HG03039 (cell line): ENCODE measurements at regions not wholly inside any gene's neighbourhood (a gene's known extent, or its start where the extent isn't known, plus 50 kb on each side); places are given as distances from the start of the nearest gene placed in this dataset.

ENCODE experiments used
- ATAC-seq: cut with Tn5 transposase; IDR thresholded peaks from one replicate; pipeline ENCODE4 v1.9.1; 2021; ENCODE audit warnings: mild to moderate bottlenecking, moderate library complexity; ENCODE audit not compliant: unreplicated experiment

DNA sequence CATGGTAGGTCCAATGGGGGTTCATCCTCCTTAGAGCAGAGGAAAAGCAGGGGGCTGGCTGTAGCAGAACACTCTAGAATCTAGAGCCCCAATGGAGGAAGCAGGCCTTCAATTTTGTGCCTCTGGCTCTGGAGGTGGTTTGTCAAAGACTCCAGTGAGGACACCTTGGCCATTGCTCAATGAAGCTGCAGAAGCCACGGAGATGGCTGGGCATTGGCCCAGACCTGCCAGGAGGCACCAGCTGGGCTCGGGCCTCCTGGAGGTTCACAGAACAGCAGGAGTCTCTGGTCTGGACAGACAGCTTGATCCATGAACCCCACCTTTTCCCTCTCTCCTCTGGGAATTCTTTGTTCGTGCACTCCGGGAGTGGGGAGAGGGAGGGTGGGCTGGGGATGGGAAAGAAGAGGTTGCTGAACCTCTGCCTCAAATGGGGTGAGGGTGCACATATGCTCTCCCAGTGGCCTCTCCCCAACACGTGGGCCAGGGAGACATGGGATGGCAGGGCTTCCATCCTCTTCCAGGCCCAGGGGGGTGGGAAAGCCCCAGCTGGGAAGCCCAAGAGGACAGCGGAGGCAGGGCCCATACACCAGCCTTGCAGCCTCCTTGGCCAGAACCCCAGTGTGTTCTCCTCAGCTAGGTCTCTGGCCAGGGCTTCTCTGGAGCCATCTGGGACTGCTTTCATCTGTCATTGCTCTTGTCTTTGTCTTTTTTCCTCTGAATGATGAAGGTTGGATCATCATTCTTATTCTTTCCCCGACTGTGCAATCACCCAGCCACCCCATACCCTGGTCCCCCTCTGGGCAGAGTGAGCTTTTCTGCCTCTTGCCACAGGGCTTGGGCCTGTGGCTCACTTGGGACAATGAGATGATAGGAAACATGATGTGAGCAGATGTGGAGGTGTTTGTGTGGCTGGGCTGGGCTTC lies 1019.4 kb downstream of the BRD1 start:
- no peak for ATAC-seq

DNA sequence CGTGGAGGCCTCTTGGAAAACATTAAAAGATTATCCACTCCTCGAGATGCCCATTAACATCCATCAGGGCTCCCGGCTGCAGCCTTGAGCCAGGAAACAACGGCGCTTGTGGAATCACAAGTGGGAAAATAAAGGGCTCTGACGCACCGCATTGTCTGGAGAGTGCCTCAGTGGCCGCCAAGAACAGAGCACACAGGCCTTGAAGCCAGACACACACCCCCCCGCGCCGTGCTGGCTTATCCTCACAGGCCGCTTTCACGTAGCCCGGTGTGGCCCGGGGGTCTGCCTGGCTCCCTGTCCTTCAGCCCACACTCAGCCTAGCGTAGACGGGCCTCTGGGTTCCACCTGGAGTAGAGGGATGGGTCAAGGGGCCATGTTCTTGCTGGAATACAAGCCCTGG lies 1020.5 kb downstream of the BRD1 start:
- ATAC-seq: no peak

DNA sequence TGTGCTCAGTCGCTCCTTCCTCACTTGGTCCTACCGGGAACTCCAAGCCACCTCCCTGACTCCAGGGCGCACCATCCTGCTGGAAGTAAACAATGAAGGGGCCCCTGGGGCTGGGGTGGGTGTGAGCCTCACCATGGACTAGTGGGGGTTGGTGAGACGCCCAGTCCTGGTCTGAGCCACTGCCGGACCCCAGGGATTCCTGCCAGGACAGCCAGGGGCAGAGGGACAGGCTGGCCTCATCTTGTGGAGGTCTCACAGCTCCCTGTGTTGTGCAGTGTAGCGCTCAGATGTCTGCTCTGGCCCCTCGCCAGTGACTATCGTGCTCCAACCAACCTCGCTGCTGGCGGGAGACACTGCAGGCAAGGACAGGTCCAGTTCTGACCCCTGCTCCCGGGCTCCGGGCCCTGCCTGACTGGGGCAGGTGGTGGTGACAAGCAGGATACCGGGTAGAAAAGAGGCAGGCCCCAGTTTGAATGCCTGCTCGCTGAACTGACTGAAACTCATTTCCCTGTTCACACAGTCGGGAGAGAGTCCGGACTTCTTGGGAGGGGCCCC lies 1021.4 kb downstream of the BRD1 start:
- ATAC-seq: no peak

DNA sequence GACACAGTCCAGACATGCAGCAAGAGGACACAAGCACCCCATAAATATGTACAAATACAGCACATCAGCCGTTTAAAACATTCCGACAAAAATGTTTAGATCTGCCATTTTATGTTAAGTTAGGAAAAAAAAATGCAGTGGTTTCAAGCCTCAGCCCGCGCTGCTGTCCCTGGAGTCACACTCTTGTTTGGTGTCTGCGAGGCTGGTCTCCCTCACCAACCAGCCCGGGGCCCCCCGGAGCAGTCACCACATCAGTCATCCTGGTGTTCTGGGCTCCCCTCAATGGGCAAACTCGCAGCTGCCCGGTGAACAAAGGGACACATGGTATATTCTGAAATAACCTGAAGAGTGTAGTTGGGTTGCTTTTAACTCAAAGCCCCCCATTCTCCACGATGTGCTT lies 1022.2 kb downstream of the BRD1 start:
- ATAC-seq: no peak

DNA sequence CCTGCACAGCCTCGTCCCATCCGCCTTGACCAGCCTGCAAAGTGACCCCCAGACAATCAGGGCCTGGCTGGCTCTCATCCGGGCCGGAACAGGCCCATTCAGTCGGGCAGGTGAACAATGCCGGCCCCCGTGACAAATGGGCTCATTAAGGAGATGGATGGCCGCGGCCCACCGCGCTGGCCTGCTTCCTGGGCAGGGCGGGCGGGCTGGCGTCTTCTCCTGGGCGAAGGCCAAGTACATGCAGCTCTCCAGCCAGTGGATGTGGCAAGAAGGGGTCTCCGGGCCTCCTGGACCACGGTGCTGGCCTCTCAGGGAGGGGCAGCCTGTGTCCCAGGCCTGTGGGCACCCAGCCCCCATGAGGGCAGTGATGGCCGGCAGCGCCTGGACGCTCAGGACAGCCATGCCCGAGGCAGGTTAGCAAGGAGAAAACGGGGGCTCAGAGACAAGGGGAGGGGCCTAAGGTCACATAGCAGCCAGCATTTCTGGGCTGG lies 1022.8 kb downstream of the BRD1 start:
- no peak for ATAC-seq

DNA sequence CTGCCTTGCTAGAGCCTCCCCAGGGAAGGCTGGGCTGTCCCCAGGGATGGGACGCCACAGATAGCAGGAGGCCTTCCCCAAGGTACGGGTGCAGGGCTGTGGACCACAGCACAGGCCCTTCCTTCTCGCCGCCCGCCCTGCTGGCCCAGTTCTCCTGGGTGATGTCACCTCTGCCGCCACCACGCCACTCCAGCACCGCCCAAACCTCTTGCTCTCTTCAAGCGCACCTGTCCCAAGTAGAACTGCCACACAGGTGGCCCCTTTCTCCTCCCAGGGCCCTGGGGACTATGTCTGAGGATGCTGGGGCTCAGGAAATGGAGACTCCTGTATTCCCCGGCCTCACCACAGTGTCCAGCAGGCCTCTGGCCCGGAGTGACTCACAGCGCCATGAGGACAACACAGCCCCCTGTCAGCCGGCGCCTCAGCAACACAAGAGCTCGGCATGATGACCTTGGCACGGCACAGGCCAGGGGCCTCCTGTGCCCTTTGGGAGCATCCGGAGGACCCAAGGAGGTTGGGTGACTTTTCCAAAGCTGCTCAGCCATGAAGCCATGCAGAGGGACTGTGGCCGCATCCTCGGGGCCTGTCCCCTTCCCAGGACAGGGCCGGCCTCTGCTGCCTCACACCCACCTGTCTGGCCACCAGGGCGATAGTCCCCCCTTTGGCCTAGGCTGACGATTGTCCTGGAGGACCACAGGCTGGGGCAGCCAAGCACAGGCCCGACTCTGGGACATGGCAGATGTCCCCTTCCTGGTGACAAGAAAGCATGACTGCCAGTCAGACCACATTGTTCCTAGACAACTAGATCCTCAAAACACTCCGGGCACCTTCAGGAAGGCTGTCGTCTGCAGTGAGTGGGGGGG lies 1023.5 kb downstream of the BRD1 start:
- no peak for ATAC-seq

DNA sequence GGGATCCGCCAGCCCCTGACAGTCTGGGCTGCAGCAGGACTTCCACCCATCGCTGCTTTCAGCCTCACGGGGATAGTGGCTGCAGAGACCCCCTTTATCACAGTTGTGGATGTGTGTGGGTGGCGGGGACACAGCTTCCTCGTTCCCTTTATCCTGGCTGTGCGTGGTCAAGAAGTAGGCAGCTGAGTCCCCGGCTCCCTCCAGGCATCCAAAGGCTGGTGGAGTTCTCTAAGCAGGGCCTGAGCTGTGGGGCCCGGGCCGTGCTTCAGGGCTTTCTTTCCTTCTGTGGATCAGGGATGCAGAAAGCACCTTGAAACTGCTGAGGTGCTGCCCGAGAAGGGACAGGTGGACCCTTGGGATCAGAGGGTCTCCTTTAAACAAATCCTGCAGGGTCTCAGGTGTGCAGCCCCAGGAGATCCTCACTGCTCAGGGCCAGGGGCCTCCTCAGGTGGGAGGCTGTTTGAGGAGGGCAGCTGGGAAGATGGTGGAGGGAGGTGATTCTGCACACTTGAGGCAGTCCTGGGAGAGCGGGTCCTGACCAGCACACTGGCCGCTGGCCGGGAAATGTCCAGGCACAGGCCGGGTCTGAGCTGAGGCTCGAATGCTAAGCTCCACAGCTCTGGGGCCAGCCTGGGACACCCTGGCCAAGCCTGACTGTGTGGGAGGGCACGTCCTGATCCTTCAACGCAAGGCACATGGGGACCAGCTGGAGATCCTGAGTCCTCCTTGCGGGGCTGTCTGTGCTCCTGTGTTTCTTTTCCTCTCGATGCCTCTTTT lies 1024.3 kb downstream of the BRD1 start:
- no peak for ATAC-seq

DNA sequence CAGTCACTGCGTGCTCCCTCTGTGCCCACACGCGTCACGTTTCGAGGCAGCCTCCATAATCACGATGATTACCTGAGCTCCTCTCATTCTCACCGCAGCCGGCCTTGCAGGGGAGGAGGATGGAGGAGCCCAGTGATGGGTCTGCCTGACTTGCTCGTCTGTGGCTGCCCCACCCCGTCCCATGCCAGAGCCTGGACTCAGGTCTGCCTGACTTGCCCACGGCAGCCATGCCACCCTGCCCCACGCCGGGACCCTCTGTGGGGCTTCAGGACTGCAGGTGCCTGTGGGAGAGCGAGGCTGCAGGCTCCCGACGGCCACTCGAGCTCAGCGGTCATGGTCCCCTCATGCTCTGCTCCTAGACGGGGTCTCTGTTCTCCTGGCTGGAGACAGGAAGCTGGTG lies 1025.1 kb downstream of the BRD1 start:
- no peak for ATAC-seq

DNA sequence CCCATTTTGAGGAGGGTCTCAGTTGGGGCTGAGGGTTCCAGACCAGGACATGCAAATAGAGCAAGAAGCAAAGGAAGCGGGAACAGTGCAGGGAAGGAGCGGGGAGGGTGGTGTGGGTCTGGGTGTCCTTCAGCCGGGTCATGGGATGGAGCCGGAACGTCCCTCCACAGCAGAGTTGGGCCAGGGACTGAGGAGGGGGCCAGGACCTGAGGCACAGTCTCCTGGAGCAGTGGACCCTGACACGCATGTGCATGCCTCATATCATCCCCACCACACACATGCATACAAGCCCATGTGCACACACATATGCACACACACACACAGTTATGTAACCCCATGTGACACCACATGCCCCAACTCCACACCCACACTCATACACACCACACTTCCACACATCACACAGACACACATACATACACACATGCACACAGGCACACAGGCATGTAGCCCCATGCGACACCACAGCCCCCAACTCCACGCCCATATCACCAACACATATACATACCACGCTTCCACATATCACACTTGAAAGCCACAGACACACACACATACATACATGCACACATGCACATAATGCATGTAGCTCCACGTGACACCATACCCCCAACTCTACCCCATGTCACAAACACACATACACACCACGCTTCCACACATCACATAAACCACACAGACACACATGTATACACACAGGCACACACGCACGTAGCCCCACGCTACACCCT lies 1026.6 kb downstream of the BRD1 start:
- ATAC-seq: no peak

DNA sequence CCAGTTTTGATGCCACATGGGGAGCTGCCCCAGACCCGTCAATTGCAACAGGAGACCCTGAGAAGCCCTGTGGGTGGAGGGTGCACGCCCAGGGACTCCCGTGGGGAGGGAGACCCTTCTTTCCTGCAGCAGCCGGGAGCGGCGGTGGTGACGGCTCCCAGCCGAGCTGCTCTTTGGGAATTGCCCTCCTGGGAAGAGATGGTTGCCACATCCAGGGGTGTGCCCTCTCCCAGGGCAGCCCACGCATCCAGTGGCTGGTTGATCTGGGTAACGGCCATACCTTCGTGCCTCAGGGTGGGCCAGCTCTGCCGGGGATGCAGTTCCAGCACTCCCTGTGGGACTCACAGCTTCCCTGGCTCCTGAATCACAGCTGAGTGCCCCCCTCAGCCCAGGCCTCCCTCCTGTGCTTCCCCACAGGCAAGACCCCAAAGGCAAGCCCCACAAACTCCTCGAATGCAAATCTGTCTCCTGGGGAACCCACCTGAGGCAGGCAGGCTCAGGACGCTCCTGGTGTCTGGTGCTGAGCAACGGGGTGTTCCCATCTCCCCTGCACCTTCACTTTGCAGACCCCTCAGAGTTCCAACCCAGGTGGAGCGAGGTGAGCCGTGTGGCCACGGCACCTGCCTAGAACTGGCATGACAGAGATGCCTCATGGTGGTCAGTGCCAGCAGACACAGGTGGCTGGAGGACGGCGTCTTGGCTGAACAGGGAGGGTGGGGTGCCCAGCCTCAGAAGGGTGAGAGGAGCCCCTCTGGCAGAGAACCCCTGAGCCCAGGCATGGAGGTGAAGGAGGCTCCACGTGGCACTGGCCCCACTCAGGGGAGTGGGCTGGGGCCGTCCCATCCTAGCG lies 1027.4 kb downstream of the BRD1 start:
- no peak for ATAC-seq

DNA sequence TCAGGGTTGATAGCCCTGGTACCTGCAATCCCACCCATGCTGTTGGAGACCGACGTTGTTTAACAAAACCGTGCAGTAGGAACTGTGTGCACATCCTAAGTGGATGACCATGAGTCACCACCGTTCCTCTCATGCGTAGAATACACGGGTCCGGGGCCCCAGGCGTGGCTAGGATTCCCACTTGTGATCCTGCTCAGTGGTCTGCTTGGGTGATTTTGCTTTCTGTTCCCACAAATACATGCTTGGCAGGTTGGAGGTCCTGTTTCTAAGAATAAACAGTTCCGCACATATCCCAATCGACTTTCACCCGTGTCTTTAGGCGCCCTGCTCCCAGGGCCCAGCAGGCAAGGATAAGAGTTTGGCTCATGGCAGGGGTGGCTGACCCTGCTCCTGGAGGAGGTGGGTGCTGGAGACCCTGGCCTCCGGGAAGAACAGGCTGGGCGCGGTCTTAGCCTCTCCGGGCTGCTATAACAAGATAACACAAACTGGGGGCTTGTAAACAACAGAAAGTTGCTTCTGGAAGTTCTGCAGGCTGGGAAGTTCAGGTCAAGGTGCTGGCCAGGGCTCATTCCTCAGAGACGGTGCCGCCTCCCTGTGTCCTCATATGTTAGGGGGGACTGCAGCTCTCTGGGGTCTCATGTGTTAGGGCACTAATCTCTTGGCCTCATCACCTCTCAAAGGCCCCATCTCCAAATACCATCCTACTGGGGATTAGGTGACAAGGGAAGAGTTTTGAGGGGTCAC lies 1028.3 kb downstream of the BRD1 start:
- ATAC-seq: no peak

DNA sequence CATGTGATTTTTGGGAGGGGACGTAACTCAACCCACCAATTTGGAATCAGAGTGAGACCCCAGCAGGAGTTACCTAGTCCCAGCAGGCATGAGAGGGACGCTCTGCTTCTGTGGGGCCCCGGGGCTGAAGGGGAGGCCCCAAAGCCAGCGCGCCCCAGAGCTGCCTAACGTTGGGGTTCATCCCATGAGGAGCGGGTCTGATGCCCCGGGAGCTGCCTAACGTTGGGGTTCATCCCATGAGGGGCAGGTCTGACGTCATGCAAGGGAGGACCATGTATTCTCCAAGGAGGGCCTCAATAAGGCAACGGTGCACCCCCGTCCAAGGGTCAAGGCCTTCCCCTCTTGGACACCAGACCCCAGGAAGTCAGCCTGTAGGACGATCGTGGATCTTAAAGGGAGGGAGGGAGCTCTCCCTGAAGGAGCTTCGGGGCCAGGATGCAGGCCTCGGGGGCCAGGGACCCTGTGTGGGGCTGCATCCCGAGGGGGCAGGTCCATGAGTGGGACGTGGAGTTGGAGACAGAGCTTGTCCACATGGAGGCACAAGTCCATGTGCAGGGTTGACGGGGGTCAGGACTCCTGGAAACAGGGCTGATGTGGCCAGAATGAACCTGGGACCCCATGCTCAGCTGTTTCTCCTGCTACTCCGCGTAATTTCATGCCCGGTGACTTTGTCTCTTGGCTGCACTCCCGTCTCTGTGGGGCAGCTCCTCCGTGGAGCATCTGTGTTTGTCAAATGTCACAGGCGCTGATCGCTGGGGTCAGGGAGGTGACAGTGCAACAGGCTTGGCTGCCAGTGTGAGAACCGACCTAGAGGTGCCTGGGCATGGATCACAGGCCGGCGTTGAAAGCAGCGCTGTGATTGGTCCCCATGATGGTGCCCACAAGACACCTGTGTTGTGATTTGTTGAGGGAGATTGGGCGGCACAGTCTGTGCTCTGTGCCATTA lies 1029.1 kb downstream of the BRD1 start:
- no peak for ATAC-seq

DNA sequence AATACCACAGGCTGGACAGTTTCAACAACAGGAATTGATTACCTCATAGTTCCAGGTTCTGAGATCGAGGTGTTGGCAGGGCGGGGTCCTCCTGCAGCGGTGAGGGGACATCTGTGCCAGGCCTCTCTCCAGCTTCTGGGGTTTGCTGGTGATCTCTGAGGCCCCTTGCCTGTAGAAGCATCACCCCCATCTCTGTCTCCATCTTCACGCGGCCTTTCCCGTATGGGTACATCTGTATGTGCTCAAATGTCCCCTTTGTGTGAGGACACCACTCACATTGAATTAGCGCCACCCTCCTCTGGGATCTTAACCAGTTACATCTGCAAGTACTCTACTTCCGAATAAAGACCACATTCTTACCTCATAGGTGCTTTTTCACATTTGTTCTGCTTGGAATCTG lies 1029.9 kb downstream of the BRD1 start:
- ATAC-seq: no peak

DNA sequence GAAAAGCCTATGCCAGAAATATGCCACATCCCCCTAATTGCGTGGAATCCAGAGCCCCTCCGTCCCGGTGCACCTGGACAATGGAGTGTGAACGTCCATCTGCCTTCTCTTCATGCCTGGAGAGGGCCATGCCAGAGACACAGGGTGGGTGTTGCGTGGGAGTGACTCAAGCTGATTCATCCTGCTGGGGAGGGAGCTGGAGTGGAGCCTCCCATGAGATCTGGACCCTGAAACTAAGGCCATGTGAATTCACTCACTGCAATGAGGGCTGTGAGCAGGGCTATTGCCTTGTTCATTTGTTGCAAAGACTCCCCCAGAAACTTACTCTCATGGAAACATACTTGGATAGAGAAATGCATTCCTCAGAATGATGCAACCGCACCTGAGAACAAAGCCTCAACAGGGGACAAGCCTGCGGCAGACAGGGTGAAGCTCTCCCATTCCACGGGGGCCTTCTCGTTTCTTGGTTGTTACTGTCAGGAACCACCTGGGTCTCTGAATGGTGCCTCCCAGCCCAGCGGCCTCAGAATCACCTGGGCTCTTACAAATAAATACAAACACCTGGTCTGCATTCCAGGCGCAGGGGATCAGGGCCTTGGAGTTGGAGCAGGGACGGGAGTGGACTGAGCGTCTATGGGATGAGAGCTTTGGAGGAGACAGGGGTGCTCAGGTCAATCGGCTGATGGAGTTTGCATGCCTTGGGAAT lies 1031.2 kb downstream of the BRD1 start:
- ATAC-seq: no peak

DNA sequence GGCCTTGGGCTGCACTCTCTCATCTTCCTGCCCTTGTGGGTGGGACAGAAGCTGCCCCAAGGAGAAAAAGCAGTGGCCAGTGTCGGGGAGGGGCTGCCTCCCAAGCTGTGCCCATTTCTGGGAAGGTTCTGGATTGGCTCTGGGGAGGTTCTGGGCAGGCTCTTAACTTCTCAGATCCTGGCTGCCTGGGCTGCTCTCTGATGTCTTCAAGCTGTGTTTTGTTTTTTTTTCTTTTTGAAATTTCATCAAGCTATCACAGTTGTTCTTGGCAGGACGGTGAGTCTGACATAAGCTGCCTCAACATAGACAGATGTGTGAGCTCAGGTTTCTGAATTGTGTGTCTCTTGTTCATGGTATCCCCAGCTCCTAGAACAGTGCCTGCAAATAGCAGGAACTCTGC lies 1032.0 kb downstream of the BRD1 start:
- no peak for ATAC-seq

DNA sequence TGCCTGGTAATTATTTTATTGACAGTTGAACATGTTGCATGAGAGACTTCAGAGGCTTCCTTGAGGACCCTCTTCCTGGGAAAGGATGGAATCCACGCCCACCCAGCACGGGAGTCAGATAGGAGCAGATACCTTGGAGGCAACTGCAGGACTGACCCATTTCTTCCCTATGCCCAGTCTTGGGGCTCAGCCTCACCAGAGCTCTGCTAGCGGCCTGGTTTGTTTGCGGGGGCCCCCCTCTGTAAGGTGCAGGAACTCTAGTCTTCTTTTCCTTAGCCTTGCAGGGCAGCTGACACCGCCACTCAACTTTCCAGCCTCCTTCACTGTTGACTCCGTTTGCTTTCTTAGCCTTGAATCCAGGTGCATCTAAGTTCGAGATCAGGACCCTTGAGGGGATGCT lies 1032.8 kb downstream of the BRD1 start:
- no peak for ATAC-seq

DNA sequence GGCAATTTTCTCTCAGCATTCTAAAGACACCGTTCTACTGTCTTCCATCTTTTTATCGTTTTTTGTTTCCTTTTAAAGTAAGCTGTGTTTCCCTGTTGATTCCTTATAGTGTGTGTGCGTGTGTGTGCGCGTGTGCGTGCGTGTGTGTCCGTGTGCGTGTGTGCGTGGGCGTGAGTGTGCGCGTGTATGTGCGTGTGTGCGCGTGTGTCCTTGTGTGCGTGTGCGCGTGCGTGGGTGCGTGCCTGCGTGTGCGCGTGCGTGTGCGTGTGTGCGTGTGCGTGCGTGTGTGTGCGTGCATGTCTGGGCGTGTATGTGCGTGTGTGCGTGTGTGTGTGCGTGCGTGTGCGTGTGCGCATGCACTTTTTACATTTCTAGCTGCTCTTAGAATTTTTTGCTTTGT lies 1033.7 kb downstream of the BRD1 start:
- no peak for ATAC-seq
